NCI-H526 treated with DMSO at 0.1 percent for 48 hours (cell line): ENCODE measurements at regions not wholly inside any gene's neighbourhood (a gene's known extent, or its start where the extent isn't known, plus 50 kb on each side); places are given as distances from the start of the nearest gene placed in this dataset.

Experiments used
- DNase-seq: peaks from one replicate; lab custom pipeline; 2025; lab: John Stamatoyannopoulos, UW

DNA sequence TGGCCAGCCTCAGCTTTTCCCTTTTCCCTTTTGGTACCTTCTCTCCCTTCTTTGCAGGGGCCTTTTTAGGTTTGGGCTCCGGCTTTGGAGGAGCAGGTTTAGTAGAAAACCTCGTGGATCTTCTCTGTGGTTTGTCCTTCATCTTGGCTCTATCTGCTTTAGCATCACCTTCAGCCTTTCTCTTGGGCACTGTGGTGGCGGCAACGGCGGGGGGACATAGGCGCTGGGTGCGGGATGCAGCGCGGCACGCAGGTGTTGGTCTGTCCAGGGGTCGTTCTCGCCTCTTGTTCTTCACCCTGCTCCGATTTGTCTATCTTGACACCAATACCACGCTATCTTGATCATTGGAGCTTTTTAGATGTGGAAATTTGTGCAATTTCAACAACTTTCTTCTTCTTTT, 64.5 kb upstream of the SMAD3 start:
- no peak for DNase-seq

DNA sequence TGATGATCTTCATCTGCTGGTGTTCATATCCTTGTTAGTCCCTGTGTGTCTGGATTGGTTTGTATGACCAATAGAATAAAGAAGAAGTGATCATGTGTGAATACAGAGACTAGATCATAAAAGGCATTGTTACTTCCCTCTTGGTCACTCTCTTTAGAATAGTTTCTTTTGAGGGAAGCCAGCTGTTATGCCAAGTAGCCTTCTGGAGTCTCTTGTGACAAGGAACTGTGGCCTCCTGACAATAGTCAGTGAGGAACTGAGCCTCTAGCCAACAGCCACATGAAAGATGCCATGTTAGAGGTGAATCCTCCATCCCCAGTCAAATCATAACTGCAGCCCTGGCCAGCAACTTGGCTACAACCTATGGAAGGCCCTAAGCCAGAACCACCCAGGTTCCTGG, 63.0 kb upstream of the SMAD3 start:
- DNase-seq: no peak

DNA sequence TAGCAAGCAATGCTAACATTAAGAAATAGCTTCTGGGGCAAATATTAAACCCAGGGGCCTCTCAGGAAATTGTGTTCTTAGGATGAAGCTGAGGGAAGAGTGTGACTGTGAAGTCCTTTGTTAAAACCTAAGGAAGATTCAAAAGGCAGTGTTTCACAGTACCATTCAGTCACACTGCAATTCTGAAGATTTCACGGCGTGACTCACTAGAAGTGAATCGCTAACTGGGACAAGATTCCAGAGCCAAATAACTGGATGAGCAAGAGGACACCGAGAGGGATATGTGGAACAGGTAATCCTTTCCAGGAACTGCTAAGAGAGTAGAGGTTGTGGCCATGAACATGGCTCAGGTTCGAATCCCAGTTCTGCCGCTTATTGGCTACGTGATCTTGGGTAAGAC, 61.8 kb upstream of the SMAD3 start:
- DNase-seq: no peak

DNA sequence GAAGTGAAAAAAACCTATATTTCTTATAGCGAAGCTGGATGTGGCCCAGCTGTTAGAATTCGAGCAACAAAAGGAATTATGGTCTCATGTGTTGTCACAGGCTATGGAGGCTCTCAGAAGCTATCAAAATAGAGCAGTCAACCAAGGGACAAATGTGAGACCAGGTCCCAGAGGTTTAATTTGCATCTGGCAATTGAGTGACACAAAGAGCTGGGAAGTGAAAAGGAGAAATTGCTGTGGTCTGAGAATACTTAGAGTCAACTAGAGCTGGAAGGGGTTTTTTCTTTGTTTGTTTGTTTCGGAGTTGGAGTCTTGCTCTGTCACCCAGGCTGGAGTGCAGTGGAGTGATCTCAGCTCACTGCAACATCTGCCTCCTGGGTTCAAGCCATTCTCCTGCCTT, 61.3 kb upstream of the SMAD3 start:
- DNase-seq: no peak

DNA sequence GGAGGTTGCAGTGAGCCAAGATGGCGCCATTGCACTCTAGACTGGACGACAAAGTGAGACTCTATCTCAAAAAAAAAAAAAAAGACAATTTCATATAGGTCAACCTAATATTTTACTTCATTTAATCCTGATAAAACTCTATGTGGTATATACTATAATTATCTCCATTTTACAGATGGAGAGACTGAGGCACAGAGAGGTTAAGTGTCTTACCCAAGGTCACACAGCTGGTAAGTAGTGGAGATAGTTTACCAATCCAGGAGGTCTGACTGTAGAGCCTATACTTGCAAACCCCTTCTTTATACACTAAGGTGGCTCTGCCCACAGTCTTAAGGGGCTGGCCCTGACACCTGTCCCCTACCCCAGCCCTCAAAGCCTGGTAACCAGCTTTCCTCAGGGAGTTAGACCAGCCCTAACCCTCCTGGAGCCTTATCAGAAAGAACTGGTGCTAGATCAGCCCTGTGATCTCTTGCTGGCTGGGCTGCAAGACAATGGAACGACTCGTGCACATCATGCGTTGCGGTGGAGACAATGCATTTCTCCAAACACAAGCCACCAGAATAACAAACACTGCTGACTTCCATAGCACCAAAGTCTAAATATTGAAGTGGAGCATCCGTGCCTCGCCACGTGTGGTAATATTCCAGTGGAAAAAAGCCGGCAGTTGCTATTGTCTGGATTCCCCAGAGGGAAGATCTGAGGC, 60.0 kb upstream of the SMAD3 start:
- no peak for DNase-seq

DNA sequence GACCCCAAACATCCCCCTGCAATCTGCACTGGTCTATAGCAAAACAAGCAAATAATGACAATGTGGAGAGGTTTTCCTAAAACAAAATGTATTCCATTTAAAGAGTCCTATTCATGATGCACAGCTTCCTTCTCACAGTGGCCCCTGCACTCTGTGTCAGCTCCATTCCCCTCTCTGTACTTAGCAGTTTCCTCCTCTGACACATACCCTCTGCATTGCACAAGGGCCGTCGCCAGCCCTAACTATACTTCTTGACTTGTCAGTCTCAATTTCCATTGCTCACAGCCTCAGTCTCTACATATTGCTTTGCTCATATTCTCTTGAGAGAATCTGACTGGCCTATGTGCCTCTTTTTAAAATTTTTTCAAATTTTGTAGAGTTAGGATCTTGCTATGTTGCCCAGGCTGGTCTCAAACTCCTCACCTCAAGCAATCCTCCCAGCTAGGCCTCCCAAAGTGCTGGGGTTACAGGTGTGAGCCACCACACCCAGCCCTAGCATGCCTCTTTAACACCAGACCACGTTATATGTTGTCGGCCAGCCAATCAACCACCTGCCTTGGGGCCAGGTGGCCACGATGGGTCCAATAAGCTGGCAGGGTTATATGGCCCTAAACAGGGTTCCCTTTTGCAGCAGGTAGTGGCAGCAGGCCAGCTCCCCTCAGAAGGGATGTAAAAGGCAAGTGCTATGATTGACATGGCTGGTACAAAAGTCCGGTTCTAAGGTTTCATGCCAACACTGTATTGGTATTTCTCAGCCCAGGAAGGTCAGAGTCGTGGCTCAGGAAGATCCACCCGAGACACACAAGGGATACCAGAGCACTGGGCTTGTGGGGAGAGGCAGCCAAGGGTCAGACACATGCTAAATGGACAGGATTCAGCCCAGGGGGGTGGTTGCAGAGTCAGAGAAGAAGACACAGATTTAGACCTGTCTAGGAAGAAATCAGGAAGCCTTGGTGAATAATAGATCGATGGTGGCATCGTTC, 59.0 kb upstream of the SMAD3 start:
- DNase-seq: no peak

DNA sequence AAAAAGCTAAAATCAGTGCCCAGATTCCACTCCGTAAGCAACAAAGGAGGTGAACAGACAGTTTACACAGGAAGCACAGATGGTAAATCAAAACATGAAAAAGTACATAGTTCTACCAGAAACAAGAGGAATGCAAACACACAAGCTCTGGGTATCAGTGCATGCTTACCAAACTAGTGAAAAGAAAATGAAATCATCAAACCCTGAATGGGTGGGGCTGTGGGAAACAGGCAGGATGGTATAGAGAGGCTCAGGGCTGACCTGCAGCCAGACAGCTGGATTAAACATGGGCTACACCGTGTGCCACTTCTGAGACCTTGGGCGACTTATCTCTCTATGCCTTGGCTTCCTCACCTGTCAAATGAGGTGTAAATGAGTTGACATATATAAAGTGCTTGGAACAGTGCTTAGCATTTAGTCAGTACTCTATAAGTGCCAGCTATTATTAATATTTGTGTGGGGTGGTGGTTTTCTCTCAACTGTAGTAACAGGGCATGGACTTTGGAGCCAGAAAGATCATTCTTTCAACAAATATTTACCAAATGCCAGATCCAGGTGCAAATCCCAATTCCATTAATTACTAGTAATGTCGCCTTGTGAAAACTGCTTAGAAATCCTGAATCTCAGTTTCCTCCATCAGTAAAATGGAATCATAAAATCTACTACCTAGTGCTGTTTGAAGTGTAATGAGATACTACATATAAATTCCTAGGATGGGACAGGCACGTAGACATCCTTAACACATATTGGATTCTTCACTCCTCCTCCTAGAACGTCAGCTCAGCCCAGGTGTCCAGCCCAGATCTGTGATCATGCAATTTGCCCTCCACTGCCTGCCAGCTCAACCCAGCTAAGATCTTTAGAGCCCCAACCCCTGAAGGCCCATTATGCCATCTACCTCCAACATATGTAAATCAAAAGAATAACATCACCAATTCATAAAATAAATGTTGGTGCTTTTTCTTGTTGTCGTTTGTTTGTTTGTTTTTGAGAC, 55.5 kb upstream of the SMAD3 start:
- DNase-seq: no peak

DNA sequence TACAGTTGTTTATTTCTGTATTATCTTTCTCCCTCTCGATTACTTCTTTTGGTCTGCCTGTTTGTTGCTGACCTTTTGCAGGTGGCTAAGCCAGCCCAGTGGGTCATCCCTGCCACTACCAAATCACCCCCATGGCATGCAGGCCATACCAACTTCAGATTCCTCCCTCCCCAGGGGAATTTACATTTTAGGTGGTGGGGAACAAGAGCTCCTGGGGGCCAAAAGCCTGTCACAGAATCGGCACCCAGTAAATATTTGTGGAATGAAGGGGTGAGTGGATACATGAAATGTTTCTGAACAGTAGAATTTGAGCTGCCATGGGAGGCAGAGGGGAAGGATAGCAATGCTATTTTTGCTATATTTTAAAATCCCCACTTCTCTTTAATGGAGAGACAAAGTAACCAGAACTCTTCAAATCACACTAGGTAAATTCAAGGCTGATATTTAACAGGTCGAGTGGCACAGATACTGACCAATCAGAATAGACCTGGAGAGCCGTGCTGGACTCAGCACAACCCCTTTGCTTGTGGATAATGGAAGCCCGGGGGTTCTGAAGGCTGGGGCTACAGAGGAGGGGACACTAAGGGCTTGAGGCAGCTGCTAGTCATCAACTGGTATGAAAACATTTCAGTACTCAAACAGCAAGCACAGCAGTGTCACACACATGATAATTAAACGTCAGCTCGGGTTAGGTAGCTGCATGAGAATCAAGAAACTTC, 54.3 kb upstream of the SMAD3 start:
- DNase-seq: no peak

DNA sequence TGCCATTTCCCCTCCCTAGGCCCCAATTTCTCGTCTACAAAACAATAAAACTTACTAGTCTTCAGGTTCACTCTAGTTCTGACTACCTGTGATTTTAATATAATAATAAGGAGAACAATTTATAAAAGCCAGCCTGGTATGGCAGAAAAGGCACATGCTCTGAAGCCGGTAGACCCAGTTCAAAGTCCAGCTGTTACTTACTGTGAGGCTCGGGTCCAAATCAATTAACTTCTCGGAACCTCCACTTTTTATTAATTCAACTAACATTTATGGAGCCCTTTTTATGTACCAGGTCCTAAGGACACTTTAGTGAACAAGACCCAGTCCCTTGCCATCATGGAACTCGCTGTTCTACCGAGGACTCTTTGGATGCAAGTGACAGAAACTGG, 53.8 kb upstream of the SMAD3 start:
- DNase-seq: no peak

DNA sequence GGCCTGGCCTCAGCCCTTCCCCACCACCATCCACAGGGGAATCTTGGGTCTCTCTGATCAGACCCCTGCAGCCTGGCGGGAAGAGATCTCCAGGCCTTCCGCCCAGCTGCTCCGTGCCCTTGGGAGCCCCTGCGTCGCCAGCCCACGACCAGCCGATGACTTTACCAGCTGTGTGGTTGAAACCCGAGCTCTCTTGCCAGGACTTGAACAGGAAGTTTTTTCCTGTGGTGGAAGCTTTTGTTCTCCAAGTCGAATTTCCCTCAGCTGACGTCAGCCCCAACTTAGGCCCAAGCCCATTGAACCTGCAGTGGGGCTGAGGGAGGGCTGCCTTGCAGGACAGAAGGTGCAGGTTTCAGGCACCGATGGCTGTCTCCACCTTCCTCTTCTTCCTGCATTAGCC, 51.7 kb upstream of the SMAD3 start:
- DNase-seq: no peak
